HEK293 (cell line): ENCODE measurements at regions not wholly inside any gene's neighbourhood (a gene's known extent, or its start where the extent isn't known, plus 50 kb on each side); places are given as distances from the start of the nearest gene placed in this dataset.

Source experiments
- CTCF ChIA-PET: fragments of 350-600 bp; formaldehyde crosslinking; extraction: SDS; loops from one replicate; lab custom pipeline; 2021; ENCODE audit warnings: antibody characterized with exemption; lab: Yijun Ruan, JAX
- POLR2A ChIA-PET: fragments of 300-600 bp; formaldehyde crosslinking; extraction: SDS; loops from one replicate; lab custom pipeline; 2020; ENCODE audit warnings: antibody characterized with exemption, inconsistent platforms; lab: Yijun Ruan, JAX
- H3K27ac ChIP-seq: fragments of 200-500 bp; sonication (Bioruptor generic); 2 replicates; pipeline ENCODE4 v1.5.1; 2014; ENCODE audit warnings: low read depth, low read length, control low read depth, inconsistent platforms; ENCODE audit errors: extremely low read depth
- H3K36me3 ChIP-seq, 2 experiments: fragments of 200-500 bp in 1 of 2; sonication (Bioruptor generic) in 1 of 2; 1 replicate in 1 of 2; 2 replicates in 1 of 2; pipeline ENCODE4 v1.5.1; 2014 to 2017; ENCODE audit warnings: inconsistent platforms in 2 of 2, low read length in 2 of 2; ENCODE audit not compliant: control insufficient read depth in 2 of 2, insufficient read depth in 1 of 2
- H3K4me1 ChIP-seq: fragments of 200-500 bp; sonication (Bioruptor generic); 2 replicates; pipeline ENCODE4 v1.5.1; 2014; ENCODE audit warnings: mild to moderate bottlenecking, low read length, inconsistent platforms; ENCODE audit not compliant: control insufficient read depth, insufficient read depth
- H3K4me3 ChIP-seq: 2 replicates; pipeline ENCODE4 v1.5.1; 2011; ENCODE audit warnings: low read depth, mild to moderate bottlenecking, control low read depth, low read length, moderate library complexity
- H3K9me3 ChIP-seq: fragments of 200-500 bp; sonication (Bioruptor generic); 2 replicates; pipeline ENCODE4 v1.5.1; 2014; ENCODE audit warnings: low read depth, low read length, inconsistent platforms; ENCODE audit not compliant: control insufficient read depth, insufficient read depth
- GLI4 ChIP-seq: fragments of 450-650 bp; formaldehyde crosslinking; IDR thresholded peaks from 2 replicates; pipeline ENCODE4 v1.5.1; 2016; ENCODE audit warnings: missing biosample characterization, missing genetic modification characterization
- IKZF3 ChIP-seq: fragments of 450-650 bp; IDR thresholded peaks from 2 replicates; pipeline ENCODE4 v1.5.0; 2018; ENCODE audit warnings: missing biosample characterization, mild to moderate bottlenecking, missing genetic modification characterization, moderate library complexity
- KLF1 ChIP-seq: fragments of 450-650 bp; formaldehyde crosslinking; IDR thresholded peaks from 2 replicates; pipeline ENCODE4 v1.5.1; 2016; ENCODE audit warnings: missing biosample characterization, missing genetic modification characterization
- KLF8 ChIP-seq: fragments of 450-650 bp; formaldehyde crosslinking; IDR thresholded peaks from 2 replicates; pipeline ENCODE4 v1.5.1; 2016; ENCODE audit warnings: missing biosample characterization, missing genetic modification characterization
- MEIS1 ChIP-seq: sonication (generic); formaldehyde crosslinking; IDR thresholded peaks from 2 replicates; pipeline ENCODE4 v1.8.1; 2022; ENCODE audit warnings: missing genetic modification reagents, mild to moderate bottlenecking, borderline replicate concordance
- MZF1 ChIP-seq: fragments of 450-650 bp; formaldehyde crosslinking; IDR thresholded peaks from 2 replicates; pipeline ENCODE4 v1.5.1; 2017; ENCODE audit warnings: missing biosample characterization, missing genetic modification characterization, borderline replicate concordance
- OSR2 ChIP-seq: fragments of 450-650 bp; formaldehyde crosslinking; IDR thresholded peaks from 2 replicates; pipeline ENCODE4 v1.5.1; 2016; ENCODE audit warnings: missing biosample characterization, missing genetic modification characterization
- PRDM2 ChIP-seq: fragments of 450-650 bp; formaldehyde crosslinking; IDR thresholded peaks from 2 replicates; pipeline ENCODE4 v1.5.1; 2016; ENCODE audit warnings: missing biosample characterization, missing genetic modification characterization, borderline replicate concordance
- ZBTB44 ChIP-seq: fragments of 450-650 bp; IDR thresholded peaks from 2 replicates; pipeline ENCODE4 v1.5.1; 2018; ENCODE audit warnings: missing biosample characterization, mild to moderate bottlenecking, missing genetic modification characterization
- ZBTB48 ChIP-seq: fragments of 450-650 bp; formaldehyde crosslinking; IDR thresholded peaks from 2 replicates; pipeline ENCODE4 v1.5.1; 2016; ENCODE audit warnings: missing biosample characterization, missing genetic modification characterization
- ZNF112 ChIP-seq: fragments of 450-650 bp; formaldehyde crosslinking; IDR thresholded peaks from 2 replicates; pipeline ENCODE4 v1.5.0; 2017; ENCODE audit warnings: missing biosample characterization, missing genetic modification characterization
- ZNF138 ChIP-seq: fragments of 450-650 bp; formaldehyde crosslinking; IDR thresholded peaks from 2 replicates; pipeline ENCODE4 v1.5.1; 2016; ENCODE audit warnings: missing biosample characterization, missing genetic modification characterization, borderline replicate concordance
- ZNF155 ChIP-seq: fragments of 450-650 bp; formaldehyde crosslinking; IDR thresholded peaks from 2 replicates; pipeline ENCODE4 v1.5.1; 2016; ENCODE audit warnings: missing biosample characterization, missing genetic modification characterization
- ZNF16 ChIP-seq: fragments of 450-650 bp; formaldehyde crosslinking; IDR thresholded peaks from 2 replicates; pipeline ENCODE4 v1.5.1; 2016; ENCODE audit warnings: low read depth, missing biosample characterization, missing genetic modification characterization
- ZNF211 ChIP-seq: fragments of 450-650 bp; formaldehyde crosslinking; IDR thresholded peaks from 2 replicates; pipeline ENCODE4 v1.5.1; 2016; ENCODE audit warnings: low read depth, missing biosample characterization, missing genetic modification characterization
- ZNF223 ChIP-seq: fragments of 450-650 bp; formaldehyde crosslinking; IDR thresholded peaks from 2 replicates; pipeline ENCODE4 v1.5.1; 2016; ENCODE audit warnings: missing biosample characterization, missing genetic modification characterization
- ZNF341 ChIP-seq: fragments of 450-650 bp; formaldehyde crosslinking; IDR thresholded peaks from 2 replicates; pipeline ENCODE4; 2016; ENCODE audit warnings: low read depth, missing biosample characterization, missing genetic modification characterization
- ZNF350 ChIP-seq: fragments of 450-650 bp; formaldehyde crosslinking; IDR thresholded peaks from 2 replicates; pipeline ENCODE4 v1.5.0; 2017; ENCODE audit warnings: missing biosample characterization, mild to moderate bottlenecking, missing genetic modification characterization
- ZNF366 ChIP-seq: fragments of 450-650 bp; formaldehyde crosslinking; conservative IDR thresholded peaks from 2 replicates; pipeline ENCODE4 v1.5.1; 2016; ENCODE audit warnings: missing biosample characterization, missing genetic modification characterization
- ZNF394 ChIP-seq: fragments of 450-650 bp; formaldehyde crosslinking; IDR thresholded peaks from 2 replicates; pipeline ENCODE4 v1.5.1; 2016; ENCODE audit warnings: missing biosample characterization, missing genetic modification characterization, mild to moderate bottlenecking, moderate library complexity, borderline replicate concordance
- ZNF48 ChIP-seq: fragments of 450-650 bp; formaldehyde crosslinking; IDR thresholded peaks from 2 replicates; pipeline ENCODE4 v1.5.1; 2016; ENCODE audit warnings: missing biosample characterization, missing genetic modification characterization
- ZNF548 ChIP-seq: fragments of 450-650 bp; formaldehyde crosslinking; IDR thresholded peaks from 2 replicates; pipeline ENCODE4 v1.5.1; 2016; ENCODE audit warnings: missing biosample characterization, missing genetic modification characterization
- ZNF558 ChIP-seq: fragments of 450-650 bp; formaldehyde crosslinking; IDR thresholded peaks from 2 replicates; pipeline ENCODE4 v1.5.1; 2016; ENCODE audit warnings: missing biosample characterization, missing genetic modification characterization
- ZNF747 ChIP-seq: fragments of 450-650 bp; formaldehyde crosslinking; IDR thresholded peaks from 2 replicates; pipeline ENCODE4 v1.5.1; 2016; ENCODE audit warnings: missing biosample characterization, missing genetic modification characterization
- ZNF776 ChIP-seq: fragments of 450-650 bp; formaldehyde crosslinking; IDR thresholded peaks from 2 replicates; pipeline ENCODE4 v1.5.0; 2017; ENCODE audit warnings: missing biosample characterization, missing genetic modification characterization, borderline replicate concordance
- ZNF785 ChIP-seq: fragments of 450-650 bp; formaldehyde crosslinking; IDR thresholded peaks from 2 replicates; pipeline ENCODE4 v1.5.1; 2016; ENCODE audit warnings: missing biosample characterization, missing genetic modification characterization
- ZSCAN16 ChIP-seq: fragments of 450-650 bp; formaldehyde crosslinking; IDR thresholded peaks from 2 replicates; pipeline ENCODE4 v1.5.1; 2016; ENCODE audit warnings: missing biosample characterization, missing genetic modification characterization
- ZSCAN30 ChIP-seq: fragments of 450-650 bp; IDR thresholded peaks from 2 replicates; pipeline ENCODE4 v1.5.1; 2018; ENCODE audit warnings: missing biosample characterization, mild to moderate bottlenecking, missing genetic modification characterization, moderate library complexity

GRCh38 chr6:16849988-16850680, 88.9 kb upstream of the ATXN1 start:
- ChIA-PET CTCF (interaction anchor here (0.6 to 1.6 kb wide), 8 partner anchors 9 to 712 kb away, joined by 3 to 8 read pairs (median 4); no protein-coding TSS in a partner anchor), POLR2A (interaction anchor here (0.6 to 0.7 kb wide), 3 partner anchors 61 to 112 kb away, joined by 5 to 6 read pairs (median 5); no protein-coding TSS in a partner anchor)
- Histone ChIP-seq H3K4me3 (no peak overlapping the region), H3K36me3 (no peaks in the 10 kb centered on the region), H3K4me1 (peaks cover 32% of the 10 kb centered on the region), H3K9me3 (no peaks in the 10 kb centered on the region), H3K27ac (peak overlapping the region; percentile 97)
- TF ChIP-seq ZNF394 (tag by site-specific recombination) (peak; percentile 0; the same call in 1 of the 2 replicates), KLF1 (0 out of 2 replicates have a peak, but pooled peaks have one; percentile 20), MZF1 (tag by site-specific recombination) (peak; percentile 63; the same call in 1 of the 2 replicates), ZNF138 (tag by site-specific recombination) (no peak), ZNF548 (tag by site-specific recombination) (0 out of 2 replicates have a peak, but pooled peaks have one; percentile 50), ZNF341 (tag by site-specific recombination) (peak; percentile 95), ZSCAN30 (peak; percentile 40; the same call in 1 of the 2 replicates), ZNF747 (tag by site-specific recombination) (no peak), ZBTB48 (tag by site-specific recombination) (peak; percentile 49; the same call in 1 of the 2 replicates), OSR2 (tag by site-specific recombination) (peak; percentile 91), ZNF366 (tag by site-specific recombination) (no peak), IKZF3 (0 out of 2 replicates have a peak, but pooled peaks have one; percentile 2), ZBTB44 (tag by site-specific recombination) (peak; percentile 72; the same call in 1 of the 2 replicates)

GRCh38 chr6:16849280-16849987, 88.2 kb upstream of the ATXN1 start:
- H3K4me3 ChIP-seq: no peak overlapping the region
- H3K36me3 ChIP-seq: no peaks in the 10 kb centered on the region
- H3K4me1 ChIP-seq: peaks cover 32% of the 10 kb centered on the region
- H3K9me3 ChIP-seq: no peaks in the 10 kb centered on the region
- peak overlapping the region; percentile 97 for H3K27ac ChIP-seq
- ChIA-PET CTCF (interaction anchor here (0.6 to 1.6 kb wide), 3 partner anchors 86 to 115 kb away, joined by 3 to 8 read pairs (median 5); no protein-coding TSS in a partner anchor), POLR2A (no interaction called here)
- TF ChIP-seq MEIS1 (CRISPR knock-in tag): no peak
- no peak for TF ChIP-seq GLI4 (tag by site-specific recombination)
- no peak; the same call in 1 of the 2 replicates for TF ChIP-seq ZNF350 (tag by site-specific recombination)
- TF ChIP-seq ZSCAN16: no peak
- peak; percentile 61 for TF ChIP-seq ZNF558 (tag by site-specific recombination)
- TF ChIP-seq ZNF211 (tag by site-specific recombination): no peak
- TF ChIP-seq KLF8 (tag by site-specific recombination): peak; percentile 96
- no peak for TF ChIP-seq ZNF48 (tag by site-specific recombination)
- TF ChIP-seq PRDM2 (tag by site-specific recombination): no peak
- peak; percentile 99 for TF ChIP-seq OSR2 (tag by site-specific recombination)
- TF ChIP-seq ZNF112 (tag by site-specific recombination): no peak
- no peak for TF ChIP-seq ZNF16 (tag by site-specific recombination)
- TF ChIP-seq ZNF785 (tag by site-specific recombination): no peak
- no peak for TF ChIP-seq ZNF223
- TF ChIP-seq ZNF776 (tag by site-specific recombination): no peak
- TF ChIP-seq ZNF155 (tag by site-specific recombination): no peak
